SKM-1 (cell line): ENCODE measurements at regions not wholly inside any gene's neighbourhood (a gene's known extent, or its start where the extent isn't known, plus 50 kb on each side); places are given as distances from the start of the nearest gene placed in this dataset.
"Not testable (repeated sequence)": the region's sequence is repeated elsewhere in the genome, so short reads cannot be mapped to it uniquely, and the experiment has no call there.

Source experiments
- DNase-seq: peaks from one replicate; lab custom pipeline; 2025; ENCODE audit not compliant: unreplicated experiment; lab: John Stamatoyannopoulos, UW

- no peak for DNase-seq
These were observed 120.4 kb downstream of the CCDC34 start for GRCh38 chr11:27242591-27242990.

GRCh38 chr11:27241311-27242122 is 121.5 kb downstream of the CCDC34 start:
- no peak for DNase-seq

- no peak for DNase-seq
These were observed 123.6 kb downstream of the CCDC34 start for GRCh38 chr11:27239305-27239942.

- no peak for DNase-seq
These were observed 124.2 kb downstream of the CCDC34 start for GRCh38 chr11:27238811-27239210.

GRCh38 chr11:27237643-27238042 is 125.4 kb downstream of the CCDC34 start:
- no peak for DNase-seq

GRCh38 chr11:27234961-27235360 is 128.1 kb downstream of the CCDC34 start:
- DNase-seq: no peak

- peak; percentile 10 for DNase-seq
These were observed 128.9 kb downstream of the CCDC34 start for GRCh38 chr11:27234043-27234668.

- DNase-seq: no peak
These were observed 129.4 kb downstream of the CCDC34 start for GRCh38 chr11:27233654-27234042.

GRCh38 chr11:27231530-27231929 is 131.5 kb downstream of the CCDC34 start:
- DNase-seq: no peak

GRCh38 chr11:27230192-27230572 is 132.8 kb downstream of the CCDC34 start:
- DNase-seq: no peak

GRCh38 chr11:27229511-27230191 is 133.4 kb downstream of the CCDC34 start:
- no peak for DNase-seq

GRCh38 chr11:27228906-27229290 is 134.1 kb downstream of the CCDC34 start:
- DNase-seq: no peak

GRCh38 chr11:27228232-27228905 is 134.6 kb downstream of the CCDC34 start:
- DNase-seq: no peak

- no peak for DNase-seq
These were observed 135.3 kb downstream of the CCDC34 start for GRCh38 chr11:27227736-27228135.

- not testable (repeated sequence) for DNase-seq
These were observed 143.5 kb downstream of the CCDC34 start for GRCh38 chr11:27219487-27220039.

- no peak for DNase-seq
These were observed 144.5 kb downstream of the CCDC34 start for GRCh38 chr11:27218421-27219038.

GRCh38 chr11:27217948-27218420 is 145.0 kb downstream of the CCDC34 start:
- no peak for DNase-seq

- DNase-seq: no peak
These were observed 145.5 kb downstream of the CCDC34 start for GRCh38 chr11:27217496-27217895.

GRCh38 chr11:27216270-27217149 is 146.5 kb downstream of the CCDC34 start:
- no peak for DNase-seq
